Neural cell (in vitro differentiated cells): ENCODE measurements at regions not wholly inside any gene's neighbourhood (a gene's known extent, or its start where the extent isn't known, plus 50 kb on each side); places are given as distances from the start of the nearest gene placed in this dataset.

ENCODE experiments used
- H2AFZ ChIP-seq: fragments of 200-600, 300-800 bp; sonication (generic), shearing (Covaris generic); 2 replicates; pipeline ENCODE4 v1.6.0; 2014; ENCODE audit warnings: low read depth, mild to moderate bottlenecking, antibody characterized with exemption, low read length, moderate library complexity
- H3F3A ChIP-seq: fragments of 200-600 bp; shearing (Covaris generic); 2 replicates; pipeline ENCODE4 v1.6.1; 2016; ENCODE audit warnings: mild to moderate bottlenecking, moderate library complexity, mixed read lengths, antibody characterized with exemption, low read length; ENCODE audit not compliant: insufficient read depth, poor library complexity, severe bottlenecking
- H3K27ac ChIP-seq: fragments of 200-600, 300-800 bp; sonication (generic), shearing (Covaris generic); 2 replicates; pipeline ENCODE4 v1.5.1; 2014; ENCODE audit warnings: mild to moderate bottlenecking, low read length, moderate library complexity
- H3K27me3 ChIP-seq: fragments of 300-800, 200-600 bp; sonication (generic), shearing (Covaris generic); 2 replicates; pipeline ENCODE4 v1.6.0; 2014; ENCODE audit warnings: mild to moderate bottlenecking, low read depth, low read length, moderate library complexity; ENCODE audit not compliant: insufficient read depth
- H3K36me3 ChIP-seq: fragments of 300-800, 200-600 bp; sonication (generic), shearing (Covaris generic); 2 replicates; pipeline ENCODE4 v1.5.1; 2014; ENCODE audit warnings: mild to moderate bottlenecking, antibody characterized with exemption, low read length, moderate library complexity; ENCODE audit not compliant: insufficient read depth
- H3K4me2 ChIP-seq: fragments of 300-800, 200-600 bp; sonication (generic), shearing (Covaris generic); 2 replicates; pipeline ENCODE4 v1.6.0; 2014; ENCODE audit warnings: mild to moderate bottlenecking, low read length
- H3K4me3 ChIP-seq: fragments of 300-800, 200-600 bp; sonication (generic), shearing (Covaris generic); 2 replicates; pipeline ENCODE4 v1.5.1; 2014; ENCODE audit warnings: mild to moderate bottlenecking, low read length, moderate library complexity
- H3K79me2 ChIP-seq: fragments of 200-600 bp; shearing (Covaris generic); replicated peaks from 2 replicates; pipeline ENCODE4 v1.6.0; 2014; ENCODE audit warnings: mild to moderate bottlenecking, low read length, moderate library complexity; ENCODE audit not compliant: insufficient read depth
- H3K9ac ChIP-seq: fragments of 300-800, 200-600 bp; sonication (generic), shearing (Covaris generic); 2 replicates; pipeline ENCODE4 v1.6.1; 2016; ENCODE audit warnings: mild to moderate bottlenecking, low read length, mixed read lengths
- H3K9me2 ChIP-seq: fragments of 200-600 bp; shearing (Covaris generic); 2 replicates; pipeline ENCODE4 v1.6.1; 2016; ENCODE audit warnings: mild to moderate bottlenecking, low read length, mixed read lengths; ENCODE audit not compliant: insufficient read depth
- H3K9me3 ChIP-seq: fragments of 200-600, 300-800 bp; sonication (generic), shearing (Covaris generic); 2 replicates; pipeline ENCODE4 v1.6.1; 2016; ENCODE audit warnings: mild to moderate bottlenecking, mixed run types, low read length, moderate library complexity, mixed read lengths
- H4K20me1 ChIP-seq: fragments of 200-600 bp; shearing (Covaris generic); 2 replicates; pipeline ENCODE4 v1.6.1; 2016; ENCODE audit warnings: mild to moderate bottlenecking, mixed run types; ENCODE audit not compliant: insufficient read depth
- CTCF ChIP-seq: fragments of 450-650 bp; IDR thresholded peaks from 2 replicates; pipeline ENCODE4 v1.5.1; 2014; ENCODE audit warnings: antibody characterized with exemption, mild to moderate bottlenecking, moderate library complexity; ENCODE audit not compliant: poor library complexity, severe bottlenecking
- EP300 ChIP-seq: fragments of 450-650 bp; conservative IDR thresholded peaks from 2 replicates; pipeline ENCODE4 v1.6.1; 2014; ENCODE audit warnings: antibody characterized with exemption, mild to moderate bottlenecking, moderate library complexity; ENCODE audit not compliant: poor library complexity, severe bottlenecking
- EZH2 ChIP-seq: fragments of 200-600, 300-800 bp; shearing (Covaris generic), sonication (generic); IDR thresholded peaks from 2 replicates; pipeline ENCODE4 v1.6.1; 2014; ENCODE audit warnings: antibody characterized with exemption, low read length, borderline replicate concordance, mild to moderate bottlenecking; ENCODE audit not compliant: insufficient read depth, poor library complexity, severe bottlenecking
- MXI1 ChIP-seq: fragments of 450-650 bp; conservative IDR thresholded peaks from 2 replicates; pipeline ENCODE4 v1.6.1; 2014; ENCODE audit warnings: antibody characterized with exemption, mild to moderate bottlenecking; ENCODE audit not compliant: poor library complexity, severe bottlenecking
- POLR2AphosphoS5 ChIP-seq: IDR thresholded peaks from 2 replicates; pipeline ENCODE4 v1.6.1; 2012
- RAD21 ChIP-seq: fragments of 450-650 bp; conservative IDR thresholded peaks from 2 replicates; pipeline ENCODE4 v1.6.1; 2014; ENCODE audit warnings: antibody characterized with exemption, mild to moderate bottlenecking, moderate library complexity
- REST ChIP-seq: IDR thresholded peaks from 2 replicates; pipeline ENCODE4 v1.6.1; 2012; ENCODE audit warnings: borderline replicate concordance
- SMC3 ChIP-seq: fragments of 450-650 bp; conservative IDR thresholded peaks from 2 replicates; pipeline ENCODE4 v1.6.1; 2014; ENCODE audit warnings: antibody characterized with exemption, mild to moderate bottlenecking, moderate library complexity; ENCODE audit not compliant: poor library complexity
- TAF1 ChIP-seq: IDR thresholded peaks from 2 replicates; pipeline ENCODE4 v1.6.1; 2012; ENCODE audit warnings: low read depth

- H3K27ac ChIP-seq, result no peak overlapping the region
- no peaks in the 10 kb centered on the region for H3K27me3 ChIP-seq
- peak overlapping the region; percentile 14 for H3K4me2 ChIP-seq
- H2AFZ ChIP-seq, result no peak overlapping the region
- H4K20me1 ChIP-seq, result no peaks in the 10 kb centered on the region
- no peaks in the 10 kb centered on the region for H3K36me3 ChIP-seq
- no peaks in the 10 kb centered on the region for H3K79me2 ChIP-seq
- no peak overlapping the region for H3K9ac ChIP-seq
- no peaks in the 10 kb centered on the region for H3F3A ChIP-seq
- H3K4me3 ChIP-seq, result no peak overlapping the region
- TF ChIP-seq MXI1 (no peak), SMC3 (peak; percentile 94), EZH2 (no peak), POLR2AphosphoS5 (no peak), TAF1 (no peak), RAD21 (peak; percentile 86), EP300 (no peak), CTCF (peak; percentile 91), REST (no peak)
- no peaks in the 10 kb centered on the region for H3K9me2 ChIP-seq
- no peaks in the 10 kb centered on the region for H3K9me3 ChIP-seq
Measured at GRCh38 chr1:224852901-224853568, 76.4 kb upstream of the DNAH14 start.

GRCh38 chr1:224856973-224857372, 72.5 kb upstream of the DNAH14 start:
- Histone ChIP-seq H3K27ac (no peak overlapping the region), H3K9ac (no peak overlapping the region), H3K4me3 (no peak overlapping the region), H3K36me3 (no peaks in the 10 kb centered on the region), H3K4me2 (no peak overlapping the region), H2AFZ (no peak overlapping the region), H3K9me2 (no peaks in the 10 kb centered on the region), H3F3A (no peaks in the 10 kb centered on the region), H3K27me3 (no peaks in the 10 kb centered on the region), H4K20me1 (no peaks in the 10 kb centered on the region), H3K79me2 (no peaks in the 10 kb centered on the region), H3K9me3 (no peaks in the 10 kb centered on the region)
- TF ChIP-seq CTCF, result no peak
- TF ChIP-seq RAD21, result no peak
- no peak for TF ChIP-seq SMC3
